Activated T-cell treated with anti-CD3 and anti-CD28 coated beads, Interleukin-2, amount 50 U/mL, for 24 hours (primary cell): ENCODE measurements at regions not wholly inside any gene's neighbourhood (a gene's known extent, or its start where the extent isn't known, plus 50 kb on each side); places are given as distances from the start of the nearest gene placed in this dataset.

Experiments
- DNase-seq: peaks from one replicate; pipeline ENCODE4 v3.0.0-alpha.2; 2020
- H3K27ac Mint-ChIP-seq: 2 replicates; pipeline ENCODE4 v1.8.0; 2020; ENCODE audit warnings: mild to moderate bottlenecking, mixed read lengths
- H3K27me3 Mint-ChIP-seq: 2 replicates; pipeline ENCODE4 v1.8.0; 2020; ENCODE audit warnings: mixed read lengths
- H3K36me3 Mint-ChIP-seq: 2 replicates; pipeline ENCODE4 v1.8.0; 2020; ENCODE audit warnings: low read depth, mixed read lengths
- H3K4me1 Mint-ChIP-seq: 2 replicates; pipeline ENCODE4 v1.8.0; 2020; ENCODE audit warnings: low read depth, mixed read lengths
- H3K4me3 Mint-ChIP-seq: 2 replicates; pipeline ENCODE4 v1.8.0; 2020; ENCODE audit warnings: mild to moderate bottlenecking, moderate library complexity, mixed read lengths
- H3K9me3 Mint-ChIP-seq: 2 replicates; pipeline ENCODE4 v1.8.0; 2020; ENCODE audit warnings: mixed read lengths

- DNase-seq = no peak
- Mint-ChIP-seq H3K9me3 (no peaks in the 10 kb centered on the region), H3K27ac (no peak overlapping the region), H3K27me3 (peaks cover 9% of the 10 kb centered on the region), H3K4me3 (no peak overlapping the region), H3K36me3 (no peaks in the 10 kb centered on the region), H3K4me1 (no peaks in the 10 kb centered on the region)
Measured at GRCh38 chr4:17173300-17173699, 274.9 kb upstream of the LDB2 start.

GRCh38 chr4:17170131-17170530, 271.7 kb upstream of the LDB2 start:
- Mint-ChIP-seq H3K9me3 (no peaks in the 10 kb centered on the region), H3K27ac (no peak overlapping the region), H3K27me3 (peaks cover 9% of the 10 kb centered on the region), H3K36me3 (no peaks in the 10 kb centered on the region), H3K4me1 (no peaks in the 10 kb centered on the region), H3K4me3 (no peak overlapping the region)
- no peak for DNase-seq

- H3K27ac Mint-ChIP-seq = no peak overlapping the region
- no peaks in the 10 kb centered on the region for H3K36me3 Mint-ChIP-seq
- H3K4me3 Mint-ChIP-seq = no peak overlapping the region
- no peak for DNase-seq
- no peaks in the 10 kb centered on the region for H3K4me1 Mint-ChIP-seq
- no peaks in the 10 kb centered on the region for H3K9me3 Mint-ChIP-seq
- H3K27me3 Mint-ChIP-seq = peaks cover 12% of the 10 kb centered on the region
Measured at GRCh38 chr4:17169699-17170098, 271.3 kb upstream of the LDB2 start.

GRCh38 chr4:17168571-17168970, 270.1 kb upstream of the LDB2 start:
- H3K36me3 Mint-ChIP-seq = no peaks in the 10 kb centered on the region

GRCh38 chr4:17166954-17167353, 268.5 kb upstream of the LDB2 start:
- Mint-ChIP-seq H3K27me3 (peaks cover 18% of the 10 kb centered on the region), H3K9me3 (peaks cover 14% of the 10 kb centered on the region), H3K27ac (no peak overlapping the region), H3K4me3 (no peak overlapping the region), H3K4me1 (no peaks in the 10 kb centered on the region), H3K36me3 (no peaks in the 10 kb centered on the region)
- DNase-seq = no peak

More at GRCh38 chr4:17168571-17168970, 270.1 kb upstream of the LDB2 start:
- no peak for DNase-seq
- Mint-ChIP-seq H3K4me3 (no peak overlapping the region), H3K27ac (no peak overlapping the region), H3K9me3 (peaks cover 7% of the 10 kb centered on the region), H3K4me1 (no peaks in the 10 kb centered on the region), H3K27me3 (peaks cover 20% of the 10 kb centered on the region)

GRCh38 chr4:17165286-17165685, 266.8 kb upstream of the LDB2 start:
- Mint-ChIP-seq H3K4me1 (peaks cover 2% of the 10 kb centered on the region), H3K36me3 (no peaks in the 10 kb centered on the region), H3K4me3 (no peak overlapping the region), H3K27me3 (peaks cover 15% of the 10 kb centered on the region), H3K27ac (no peak overlapping the region), H3K9me3 (peaks cover 23% of the 10 kb centered on the region)
- DNase-seq = no peak

GRCh38 chr4:17164666-17165065, 266.2 kb upstream of the LDB2 start:
- Mint-ChIP-seq H3K9me3 (peaks cover 26% of the 10 kb centered on the region), H3K4me3 (no peak overlapping the region), H3K27me3 (peaks cover 15% of the 10 kb centered on the region), H3K4me1 (peaks cover 2% of the 10 kb centered on the region), H3K27ac (no peak overlapping the region), H3K36me3 (no peaks in the 10 kb centered on the region)
- no peak for DNase-seq

- H3K4me1 Mint-ChIP-seq = peaks cover 2% of the 10 kb centered on the region
Measured at GRCh38 chr4:17163156-17163771, 264.8 kb upstream of the LDB2 start.

GRCh38 chr4:17157304-17157703, 258.9 kb upstream of the LDB2 start:
- H3K4me3 Mint-ChIP-seq = no peak overlapping the region
- H3K4me1 Mint-ChIP-seq = peaks cover 2% of the 10 kb centered on the region
- H3K36me3 Mint-ChIP-seq = no peaks in the 10 kb centered on the region
- H3K9me3 Mint-ChIP-seq = peaks cover 17% of the 10 kb centered on the region
- H3K27ac Mint-ChIP-seq = no peak overlapping the region
- peaks cover 3% of the 10 kb centered on the region for H3K27me3 Mint-ChIP-seq
- DNase-seq = no peak

More at GRCh38 chr4:17163156-17163771, 264.8 kb upstream of the LDB2 start:
- Mint-ChIP-seq H3K27me3 (peaks cover 15% of the 10 kb centered on the region), H3K36me3 (no peaks in the 10 kb centered on the region), H3K9me3 (peaks cover 28% of the 10 kb centered on the region), H3K27ac (no peak overlapping the region), H3K4me3 (no peak overlapping the region)
- DNase-seq = no peak

GRCh38 chr4:17155486-17155885, 257.0 kb upstream of the LDB2 start:
- Mint-ChIP-seq H3K4me1 (no peaks in the 10 kb centered on the region), H3K27ac (no peak overlapping the region), H3K9me3 (peaks cover 8% of the 10 kb centered on the region), H3K36me3 (no peaks in the 10 kb centered on the region), H3K27me3 (peaks cover 3% of the 10 kb centered on the region), H3K4me3 (no peak overlapping the region)
- no peak for DNase-seq

GRCh38 chr4:17153572-17153971, 255.1 kb upstream of the LDB2 start:
- H3K4me3 Mint-ChIP-seq = no peak overlapping the region
- H3K9me3 Mint-ChIP-seq = peaks cover 3% of the 10 kb centered on the region
- no peak overlapping the region for H3K27ac Mint-ChIP-seq
- no peak for DNase-seq
- no peaks in the 10 kb centered on the region for H3K4me1 Mint-ChIP-seq
- H3K27me3 Mint-ChIP-seq = peaks cover 3% of the 10 kb centered on the region
- H3K36me3 Mint-ChIP-seq = no peaks in the 10 kb centered on the region

GRCh38 chr4:17152941-17153540, 254.6 kb upstream of the LDB2 start:
- H3K4me3 Mint-ChIP-seq = no peak overlapping the region
- H3K9me3 Mint-ChIP-seq = peaks cover 3% of the 10 kb centered on the region
- no peak overlapping the region for H3K27ac Mint-ChIP-seq
- no peaks in the 10 kb centered on the region for H3K36me3 Mint-ChIP-seq
- no peak for DNase-seq
- peaks cover 3% of the 10 kb centered on the region for H3K27me3 Mint-ChIP-seq
- no peaks in the 10 kb centered on the region for H3K4me1 Mint-ChIP-seq

GRCh38 chr4:17142232-17142711, 243.8 kb upstream of the LDB2 start:
- Mint-ChIP-seq H3K4me1 (peaks cover 6% of the 10 kb centered on the region), H3K9me3 (peaks cover 14% of the 10 kb centered on the region), H3K36me3 (no peaks in the 10 kb centered on the region), H3K27me3 (no peaks in the 10 kb centered on the region), H3K27ac (no peak overlapping the region), H3K4me3 (no peak overlapping the region)
- no peak for DNase-seq

- H3K36me3 Mint-ChIP-seq = no peaks in the 10 kb centered on the region
- H3K4me3 Mint-ChIP-seq = no peak overlapping the region
- DNase-seq = no peak
- peaks cover 11% of the 10 kb centered on the region for H3K27me3 Mint-ChIP-seq
- H3K4me1 Mint-ChIP-seq = peaks cover 6% of the 10 kb centered on the region
- no peak overlapping the region for H3K27ac Mint-ChIP-seq
- H3K9me3 Mint-ChIP-seq = peaks cover 14% of the 10 kb centered on the region
Measured at GRCh38 chr4:17138847-17139246, 240.4 kb upstream of the LDB2 start.

GRCh38 chr4:17134565-17134964, 236.1 kb upstream of the LDB2 start:
- H3K36me3 Mint-ChIP-seq = no peaks in the 10 kb centered on the region
- no peaks in the 10 kb centered on the region for H3K4me1 Mint-ChIP-seq
- peaks cover 6% of the 10 kb centered on the region for H3K9me3 Mint-ChIP-seq
- H3K27me3 Mint-ChIP-seq = peaks cover 17% of the 10 kb centered on the region
- no peak overlapping the region for H3K4me3 Mint-ChIP-seq
- no peak overlapping the region for H3K27ac Mint-ChIP-seq
- no peak for DNase-seq
